HS-27A (cell line): ENCODE measurements at regions not wholly inside any gene's neighbourhood (a gene's known extent, or its start where the extent isn't known, plus 50 kb on each side); places are given as distances from the start of the nearest gene placed in this dataset.
A peak's percentile ranks its signal among the peaks of the same experiment; 100 is the strongest.
"Not testable (repeated sequence)": the region's sequence is repeated elsewhere in the genome, so short reads cannot be mapped to it uniquely, and the experiment has no call there.

Experiments used
- DNase-seq: peaks from one replicate; pipeline ENCODE4 v3.0.0-alpha.2; 2012; ENCODE audit warnings: low read depth, missing footprints

- DNase-seq = no peak
Observed at GRCh38 chr13:59304596-59304995, 859.1 kb downstream of the DIAPH3 start.

GRCh38 chr13:59305896-59306295 is 857.8 kb downstream of the DIAPH3 start:
- DNase-seq = no peak

- DNase-seq = no peak
Observed at GRCh38 chr13:59312776-59313175, 851.0 kb downstream of the DIAPH3 start.

- DNase-seq = peak; percentile 17
Observed at GRCh38 chr13:59318320-59318930, 845.3 kb downstream of the DIAPH3 start.

- DNase-seq = no peak
Observed at GRCh38 chr13:59319276-59319675, 844.5 kb downstream of the DIAPH3 start.

GRCh38 chr13:59320021-59320420 is 843.7 kb downstream of the DIAPH3 start:
- DNase-seq = no peak

GRCh38 chr13:59324401-59324800 is 839.3 kb downstream of the DIAPH3 start:
- not testable (repeated sequence) for DNase-seq

DNA sequence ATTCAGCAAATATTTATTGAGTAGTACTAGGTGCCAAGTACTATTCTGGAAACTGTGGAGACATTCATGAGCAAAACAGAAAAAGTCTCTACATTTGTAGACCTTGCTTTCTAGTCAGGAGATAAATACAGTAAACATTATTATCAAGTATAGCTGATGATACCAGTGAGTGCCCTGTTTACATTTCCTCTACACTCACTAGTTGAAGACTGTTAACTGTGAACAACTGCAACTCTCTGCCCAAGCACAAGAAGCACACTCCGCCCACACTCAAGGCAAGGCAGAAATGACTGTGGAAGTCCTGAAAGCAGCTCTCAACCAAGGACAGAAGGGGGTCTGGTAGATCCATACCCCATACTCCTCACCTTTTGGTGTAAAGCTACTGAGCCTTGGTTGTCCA is 837.0 kb downstream of the DIAPH3 start:
- DNase-seq = no peak

- DNase-seq = no peak
Observed at GRCh38 chr13:59330764-59331163, 833.0 kb downstream of the DIAPH3 start.

DNA sequence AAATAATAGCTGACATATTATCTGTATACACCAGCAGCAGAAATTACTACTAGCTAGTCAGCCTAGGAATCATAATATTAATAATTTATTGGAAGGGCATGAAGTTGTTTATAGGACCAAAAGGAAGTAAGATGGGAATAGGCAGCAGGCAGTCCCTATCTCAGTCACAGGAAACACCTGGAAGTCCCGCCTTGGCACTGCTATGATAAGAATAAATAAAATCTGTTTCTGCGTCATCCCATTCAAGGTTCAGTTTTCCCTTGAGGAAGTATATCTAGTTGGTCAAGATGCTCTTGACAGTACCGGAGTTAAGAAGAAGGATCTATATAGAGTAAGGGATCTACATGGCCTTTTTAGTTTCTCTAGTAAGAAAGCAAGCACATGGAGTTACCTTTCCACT is 830.8 kb downstream of the DIAPH3 start:
- DNase-seq = no peak

DNA sequence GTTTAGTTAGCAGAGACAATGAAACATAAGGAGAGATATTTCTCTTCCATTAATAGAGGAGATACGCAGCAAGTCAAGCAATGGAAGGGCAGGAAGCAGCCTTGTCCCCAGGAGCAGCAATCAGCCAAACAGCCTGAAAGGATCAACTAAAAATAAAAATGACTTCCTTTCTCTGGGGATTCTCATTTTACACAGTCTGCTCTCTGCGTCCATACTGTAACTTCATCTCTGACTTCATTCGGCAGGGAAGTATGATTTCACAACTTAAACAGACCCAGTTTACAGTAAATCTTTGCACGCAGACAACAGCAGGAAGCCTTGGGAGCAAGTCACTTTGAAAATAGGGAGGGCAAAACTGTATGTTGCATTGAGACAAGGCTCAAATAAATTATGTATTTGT is 826.7 kb downstream of the DIAPH3 start:
- no peak for DNase-seq

DNA sequence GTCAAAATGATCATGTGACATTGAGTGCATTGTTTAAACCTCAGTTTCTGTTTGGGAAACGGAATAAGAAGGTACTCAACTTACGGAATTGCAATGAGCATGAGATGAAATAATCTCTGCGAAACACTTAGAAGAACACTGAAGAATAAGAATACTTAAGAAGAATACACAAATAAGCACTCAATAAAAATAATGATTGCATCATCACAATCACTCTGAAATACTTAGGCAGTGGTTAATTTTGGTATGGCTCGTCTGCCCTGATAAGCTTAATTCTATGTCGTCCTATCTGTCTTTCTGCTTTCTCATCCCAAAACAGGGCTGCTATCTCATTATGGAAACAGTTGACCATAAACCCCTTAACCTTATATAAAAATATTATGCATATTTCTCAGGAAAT is 823.6 kb downstream of the DIAPH3 start:
- no peak for DNase-seq

GRCh38 chr13:59340581-59340980 is 823.1 kb downstream of the DIAPH3 start:
- DNase-seq = no peak

GRCh38 chr13:59342400-59342799 is 821.3 kb downstream of the DIAPH3 start:
- no peak for DNase-seq

DNA sequence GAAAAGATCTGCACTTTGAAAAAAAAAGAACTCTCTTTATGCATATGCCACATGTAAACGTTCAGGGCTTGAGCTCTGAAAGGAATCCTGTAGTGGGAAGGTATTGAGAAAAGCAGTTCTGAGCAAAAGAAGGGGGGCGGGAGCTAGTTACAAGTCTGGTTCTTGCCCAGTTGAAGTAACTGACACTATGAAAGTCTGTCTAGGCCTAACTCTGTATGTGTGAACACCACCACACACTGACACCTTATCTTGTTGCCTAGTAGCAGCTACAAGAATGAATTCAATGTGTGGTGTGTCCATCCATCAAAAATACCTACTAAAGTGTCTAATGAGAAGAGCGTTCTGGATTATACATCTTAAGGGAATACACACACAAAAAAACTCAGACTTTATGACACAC is 820.6 kb downstream of the DIAPH3 start:
- DNase-seq = no peak

- DNase-seq = no peak
Observed at GRCh38 chr13:59343993-59344822, 819.5 kb downstream of the DIAPH3 start.

DNA sequence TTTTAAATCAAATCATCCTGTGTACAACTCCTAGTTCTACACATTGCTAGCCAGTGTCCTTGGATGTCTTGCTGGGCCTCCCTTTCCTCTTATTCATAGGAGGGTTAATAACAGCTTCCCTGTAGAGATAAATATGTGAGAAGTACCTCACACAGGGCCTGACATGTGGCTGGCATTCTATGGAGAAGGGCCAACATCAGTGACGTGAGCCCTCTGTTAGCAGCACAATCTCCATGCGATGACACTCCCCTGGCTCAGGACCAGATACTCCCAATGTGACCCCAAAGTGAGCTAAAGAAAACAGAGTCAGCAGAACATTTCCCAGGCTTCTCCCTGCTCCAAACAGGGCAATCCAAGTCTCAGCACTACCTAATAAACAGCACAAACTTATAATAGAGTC is 818.4 kb downstream of the DIAPH3 start:
- DNase-seq = no peak

DNA sequence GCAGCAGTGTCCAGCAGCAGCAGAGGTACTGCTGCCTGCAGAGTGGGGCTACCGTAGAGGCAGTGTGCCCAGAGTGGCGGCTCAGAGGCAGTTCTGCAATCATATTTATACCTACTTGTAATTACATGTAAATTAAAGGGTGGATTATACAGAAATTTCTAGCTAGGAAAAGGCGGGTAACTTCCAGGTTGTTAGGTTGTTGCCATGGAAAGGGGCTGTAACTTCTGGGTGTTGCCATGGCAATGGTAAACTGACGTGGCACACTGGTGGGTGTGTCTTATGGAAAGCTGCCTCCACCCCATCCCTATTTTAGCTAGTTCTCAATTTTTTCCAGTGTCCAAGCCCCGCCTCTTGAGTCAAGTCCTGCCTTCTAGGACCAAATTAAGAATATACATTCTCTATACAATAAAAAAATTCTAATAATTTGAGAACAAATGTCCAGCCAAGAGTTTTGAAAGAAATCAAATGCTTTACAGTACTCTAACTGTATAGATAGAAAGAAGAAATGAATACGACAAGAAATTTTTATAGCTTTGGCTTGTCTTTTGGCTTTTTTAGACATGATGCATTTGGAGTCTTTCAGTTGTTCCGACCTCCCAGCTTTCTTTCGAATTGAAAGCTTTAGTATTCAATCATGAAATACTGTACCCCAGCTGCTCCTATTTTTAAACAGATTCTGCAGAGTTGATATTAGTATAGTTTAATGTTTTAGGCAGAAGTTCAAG is 816.6 kb downstream of the DIAPH3 start:
- no peak for DNase-seq

DNA sequence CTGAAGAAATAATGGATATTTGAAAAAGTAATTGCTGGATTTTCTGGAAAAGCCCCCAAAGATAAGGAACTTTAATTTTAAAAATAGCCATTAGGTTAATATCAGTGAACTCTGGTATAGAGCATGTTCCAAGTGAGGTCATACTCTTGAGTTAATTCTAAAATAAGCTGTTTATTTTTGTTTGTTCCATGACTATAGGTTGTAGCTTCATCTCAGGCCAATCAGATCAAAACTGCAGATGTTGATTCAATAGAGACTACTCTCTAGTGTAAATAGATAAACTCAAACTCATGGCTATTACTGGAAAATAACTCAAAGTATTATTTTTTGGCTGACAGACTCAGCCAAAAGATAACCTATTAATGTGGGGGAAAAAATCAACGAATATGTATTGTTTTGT is 815.1 kb downstream of the DIAPH3 start:
- no peak for DNase-seq

DNA sequence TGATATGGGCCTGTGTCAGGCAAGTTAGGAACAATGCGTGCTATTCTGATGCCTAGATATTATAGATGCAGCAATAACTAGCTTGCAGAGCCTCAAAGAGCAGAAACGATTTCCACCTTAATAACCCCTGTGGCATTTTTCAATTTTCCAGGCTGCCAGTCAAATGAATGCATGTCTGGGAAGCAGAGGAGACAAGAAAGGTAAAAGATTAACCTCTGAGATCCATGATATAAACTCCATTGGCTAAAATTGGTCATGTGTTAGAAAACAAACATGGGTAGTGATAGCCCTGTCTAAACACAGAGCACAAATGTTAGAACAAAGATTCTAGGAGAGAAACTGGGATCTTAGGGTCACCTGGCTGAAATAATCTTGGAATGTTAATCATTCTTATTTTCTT is 811.1 kb downstream of the DIAPH3 start:
- DNase-seq = no peak

- no peak for DNase-seq
Observed at GRCh38 chr13:59354665-59355369, 808.9 kb downstream of the DIAPH3 start.

DNA sequence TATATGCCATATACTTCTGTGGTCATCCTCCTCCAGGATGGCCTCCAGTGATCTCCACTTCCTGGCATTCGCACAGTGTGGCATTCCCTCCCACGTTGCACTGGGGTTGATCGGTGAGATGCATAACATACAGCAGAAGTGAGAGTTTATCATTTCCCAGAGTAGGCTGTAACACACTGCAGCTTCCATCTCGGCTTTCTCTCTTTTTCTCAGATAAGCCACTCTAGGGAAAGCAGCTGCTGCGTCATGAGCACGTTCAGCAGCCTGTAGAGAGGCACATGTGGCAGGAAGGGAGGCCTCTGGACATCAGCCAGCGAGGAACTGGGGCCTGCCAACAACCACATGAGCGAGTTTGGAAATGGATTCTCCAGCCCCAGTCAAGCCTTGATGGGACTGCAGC is 807.1 kb downstream of the DIAPH3 start:
- no peak for DNase-seq
